Breast epithelium (tissue), 4 donors: ENCODE measurements at regions not wholly inside any gene's neighbourhood (a gene's known extent, or its start where the extent isn't known, plus 50 kb on each side); places are given as distances from the start of the nearest gene placed in this dataset.

ENCODE experiments used
- DNase-seq, 2 donors: peaks; one replicate each; pipeline ENCODE4 v3.0.0-alpha.2; 2019; ENCODE audit warnings: low spot score in 2 of 2
- H3K27ac ChIP-seq, 2 donors: fragments of 200-600 bp; sonication (generic) in 1 of 2; one replicate each; pipeline ENCODE4 v1.5.1; 2016 to 2019; ENCODE audit warnings: mild to moderate bottlenecking in 1 of 2
- H3K27me3 ChIP-seq, 2 donors: fragments of 200-600 bp; sonication (generic) in 1 of 2; one replicate each; pipeline versions ENCODE4 v1.5.1 to v1.6.0; 2017 to 2019; ENCODE audit warnings: control low read depth in 1 of 2, mild to moderate bottlenecking in 1 of 2
- H3K36me3 ChIP-seq: fragments of 200-600 bp; one replicate; pipeline ENCODE4 v1.5.1; 2019
- H3K4me1 ChIP-seq, 2 donors: fragments of 200-600 bp; sonication (generic); one replicate each; pipeline ENCODE4 v1.5.1; 2016 to 2019; ENCODE audit warnings: control low read depth in 1 of 2
- H3K4me3 ChIP-seq, 3 donors: fragments of 200-600 bp; sonication (generic); 1 replicate in 2 of 3; 2 replicates in 1 of 3; pipeline ENCODE4 v1.5.1; 2016 to 2019; ENCODE audit warnings: mild to moderate bottlenecking in 3 of 3, moderate library complexity in 2 of 3
- H3K9me3 ChIP-seq, 2 donors: fragments of 200-600 bp; sonication (generic) in 1 of 2; one replicate each; pipeline ENCODE4 v1.5.1; 2016 to 2019; ENCODE audit warnings: control low read depth in 1 of 2
- CTCF ChIP-seq, 3 donors: fragments of 450-650 bp; IDR thresholded peaks; one replicate each; pipeline ENCODE4 v1.5.1; 2016 to 2017; ENCODE audit warnings: antibody characterized with exemption in 3 of 3, mild to moderate bottlenecking in 3 of 3, moderate library complexity in 3 of 3
- POLR2A ChIP-seq: fragments of 450-650 bp; IDR thresholded peaks from one replicate; pipeline ENCODE4 v1.6.1; 2016; ENCODE audit warnings: antibody characterized with exemption, mild to moderate bottlenecking, moderate library complexity
- POLR2AphosphoS5 ChIP-seq, 3 donors: sonication (generic); formaldehyde crosslinking; IDR thresholded peaks; one replicate each; pipeline ENCODE4 v1.6.1; 2017; ENCODE audit warnings: antibody characterized with exemption in 3 of 3
- intact Hi-C: fragments of 100-400 bp; cut with DNase I; formaldehyde crosslinking; loops from one replicate; pipeline ENCODE4 v1.15.1; 2023; ENCODE audit warnings: low total_unique reads

- no peak overlapping the region for H3K27ac ChIP-seq
- intact Hi-C loops = no loop called here
- H3K4me1 ChIP-seq = no peaks in the 10 kb centered on the region
- no peaks in the 10 kb centered on the region for H3K9me3 ChIP-seq
- H3K36me3 ChIP-seq = no peaks in the 10 kb centered on the region
- TF ChIP-seq POLR2AphosphoS5 (IDR thresholded peaks at IDR 0.05) (no peak), CTCF (IDR thresholded peaks at IDR 0.05) (no peak), POLR2A (no peak)
- no peak overlapping the region for H3K4me3 ChIP-seq
- H3K27me3 ChIP-seq = no peaks in the 10 kb centered on the region
- no peak for DNase-seq
Observed at GRCh38 chr11:21948876-21949275, 244.0 kb upstream of the ANO5 start.

GRCh38 chr11:21949763-21950413 is 243.0 kb upstream of the ANO5 start:
- H3K27me3 ChIP-seq = no peaks in the 10 kb centered on the region
- no peaks in the 10 kb centered on the region for H3K4me1 ChIP-seq
- TF ChIP-seq CTCF (IDR thresholded peaks at IDR 0.05) = no peak
- TF ChIP-seq POLR2A = no peak
- no peak for TF ChIP-seq POLR2AphosphoS5 (IDR thresholded peaks at IDR 0.05)
- no peak for DNase-seq
- intact Hi-C loops = no loop called here
- no peaks in the 10 kb centered on the region for H3K9me3 ChIP-seq
- H3K36me3 ChIP-seq = no peaks in the 10 kb centered on the region
- H3K4me3 ChIP-seq = no peak overlapping the region
- no peak overlapping the region for H3K27ac ChIP-seq

- TF ChIP-seq CTCF (IDR thresholded peaks at IDR 0.05) = no peak
- no peak for TF ChIP-seq POLR2AphosphoS5 (IDR thresholded peaks at IDR 0.05)
- TF ChIP-seq POLR2A = no peak
- Histone ChIP-seq H3K36me3 (no peaks in the 10 kb centered on the region), H3K4me3 (no peak overlapping the region), H3K4me1 (no peaks in the 10 kb centered on the region), H3K27me3 (no peaks in the 10 kb centered on the region), H3K9me3 (no peaks in the 10 kb centered on the region), H3K27ac (no peak overlapping the region)
- intact Hi-C loops = no loop called here
- DNase-seq = no peak
Observed at GRCh38 chr11:21963013-21963412, 229.9 kb upstream of the ANO5 start.

GRCh38 chr11:21965221-21965620 is 227.7 kb upstream of the ANO5 start:
- Histone ChIP-seq H3K4me1 (no peaks in the 10 kb centered on the region), H3K27ac (no peak overlapping the region), H3K4me3 (no peak overlapping the region), H3K9me3 (no peaks in the 10 kb centered on the region), H3K36me3 (no peaks in the 10 kb centered on the region), H3K27me3 (no peaks in the 10 kb centered on the region)
- TF ChIP-seq CTCF (IDR thresholded peaks at IDR 0.05) (no peak), POLR2A (no peak), POLR2AphosphoS5 (IDR thresholded peaks at IDR 0.05) (no peak)
- intact Hi-C loops = no loop called here
- DNase-seq = no peak

- no peak for TF ChIP-seq POLR2A
- no peak overlapping the region for H3K4me3 ChIP-seq
- intact Hi-C loops = no loop called here
- H3K27ac ChIP-seq = no peak overlapping the region
- no peaks in the 10 kb centered on the region for H3K4me1 ChIP-seq
- no peaks in the 10 kb centered on the region for H3K27me3 ChIP-seq
- no peaks in the 10 kb centered on the region for H3K36me3 ChIP-seq
- H3K9me3 ChIP-seq = no peaks in the 10 kb centered on the region
- no peak for DNase-seq
Observed at GRCh38 chr11:21968702-21969101, 224.2 kb upstream of the ANO5 start.

- Histone ChIP-seq H3K4me3 (no peak overlapping the region), H3K9me3 (no peaks in the 10 kb centered on the region), H3K36me3 (no peaks in the 10 kb centered on the region), H3K27ac (no peak overlapping the region), H3K27me3 (no peaks in the 10 kb centered on the region), H3K4me1 (no peaks in the 10 kb centered on the region)
- intact Hi-C loops = no loop called here
- DNase-seq = no peak
- TF ChIP-seq POLR2A (no peak), CTCF (IDR thresholded peaks at IDR 0.05) (no peak), POLR2AphosphoS5 (IDR thresholded peaks at IDR 0.05) (no peak)
Observed at GRCh38 chr11:21969841-21970240, 223.0 kb upstream of the ANO5 start.
